ENCODE measurements at regions not wholly inside any gene's neighbourhood (a gene's known extent, or its start where the extent isn't known, plus 50 kb on each side); places are given as distances from the start of the nearest gene placed in this dataset.

- no peak overlapping the region for H3K4me3 ChIP-seq
- no peaks in the 10 kb centered on the region for H3K27me3 ChIP-seq
- no peak overlapping the region for H3K27ac ChIP-seq
- intact Hi-C loops (cut with DNase I) = no loop called here
- DNase-seq (no peak), ATAC-seq (no peak)
- no peak for TF ChIP-seq CTCF (IDR thresholded peaks at IDR 0.05)
- no peaks in the 10 kb centered on the region for H3K36me3 ChIP-seq
- H3K4me1 ChIP-seq = no peaks in the 10 kb centered on the region
- H3K9me3 ChIP-seq = no peaks in the 10 kb centered on the region
Observed at GRCh38 chr21:20083925-20084324, 914.3 kb upstream of the NCAM2 start.

GRCh38 chr21:20086508-20086907, 911.7 kb upstream of the NCAM2 start:
- TF ChIP-seq CTCF (IDR thresholded peaks at IDR 0.05) = no peak
- ATAC-seq = no peak
- H3K27me3 ChIP-seq = no peaks in the 10 kb centered on the region
- H3K4me1 ChIP-seq = no peaks in the 10 kb centered on the region
- H3K9me3 ChIP-seq = no peaks in the 10 kb centered on the region
- H3K27ac ChIP-seq = no peak overlapping the region
- no peak overlapping the region for H3K4me3 ChIP-seq
- DNase-seq = no peak
- intact Hi-C loops (cut with DNase I) = no loop called here
- H3K36me3 ChIP-seq = no peaks in the 10 kb centered on the region

- H3K4me1 ChIP-seq = no peaks in the 10 kb centered on the region
- intact Hi-C loops (cut with DNase I) = no loop called here
- H3K4me3 ChIP-seq = no peak overlapping the region
- ATAC-seq (no peak), DNase-seq (no peak)
- no peaks in the 10 kb centered on the region for H3K9me3 ChIP-seq
- H3K27ac ChIP-seq = no peak overlapping the region
- H3K27me3 ChIP-seq = no peaks in the 10 kb centered on the region
- no peak for TF ChIP-seq CTCF (IDR thresholded peaks at IDR 0.05)
- no peaks in the 10 kb centered on the region for H3K36me3 ChIP-seq
Observed at GRCh38 chr21:20106368-20106767, 891.8 kb upstream of the NCAM2 start.

- intact Hi-C loops (cut with DNase I) = no loop called here
- Histone ChIP-seq H3K27me3 (no peaks in the 10 kb centered on the region), H3K4me3 (no peak overlapping the region), H3K27ac (no peak overlapping the region), H3K4me1 (no peaks in the 10 kb centered on the region), H3K36me3 (no peaks in the 10 kb centered on the region), H3K9me3 (no peaks in the 10 kb centered on the region)
- no peak for DNase-seq
- no peak for ATAC-seq
- no peak for TF ChIP-seq CTCF (IDR thresholded peaks at IDR 0.05)
Observed at GRCh38 chr21:20108016-20108415, 890.2 kb upstream of the NCAM2 start.

GRCh38 chr21:20108976-20109540, 889.2 kb upstream of the NCAM2 start:
- ATAC-seq = no peak
- no peaks in the 10 kb centered on the region for H3K36me3 ChIP-seq
- no peak for TF ChIP-seq CTCF (IDR thresholded peaks at IDR 0.05)
- DNase-seq = no peak
- H3K4me3 ChIP-seq = no peak overlapping the region
- H3K27ac ChIP-seq = no peak overlapping the region
- intact Hi-C loops (cut with DNase I) = no loop called here
- no peaks in the 10 kb centered on the region for H3K27me3 ChIP-seq
- H3K4me1 ChIP-seq = no peaks in the 10 kb centered on the region
- H3K9me3 ChIP-seq = no peaks in the 10 kb centered on the region

- no peak overlapping the region for H3K27ac ChIP-seq
- H3K9me3 ChIP-seq = no peaks in the 10 kb centered on the region
- H3K4me3 ChIP-seq = no peak overlapping the region
- TF ChIP-seq CTCF (IDR thresholded peaks at IDR 0.05) = no peak
- ATAC-seq (no peak), DNase-seq (no peak)
- H3K27me3 ChIP-seq = no peaks in the 10 kb centered on the region
- H3K4me1 ChIP-seq = no peaks in the 10 kb centered on the region
- H3K36me3 ChIP-seq = no peaks in the 10 kb centered on the region
- intact Hi-C loops (cut with DNase I) = no loop called here
Observed at GRCh38 chr21:20110368-20110767, 887.8 kb upstream of the NCAM2 start.
